ENCODE measurements at regions not wholly inside any gene's neighbourhood (a gene's known extent, or its start where the extent isn't known, plus 50 kb on each side); places are given as distances from the start of the nearest gene placed in this dataset.

- H3K27ac ChIP-seq (ENCODE audit: low read depth in 1 of 2, low read length in 2 of 2) = no peak overlapping the region
- peaks cover 0 to 7% (median 0%) of the 10 kb centered on the region in 4 donors for H3K27me3 ChIP-seq (ENCODE audit: control insufficient read depth in 4 of 4, insufficient read depth in 4 of 4, low read length in 3 of 4)
- H3K4me3 ChIP-seq (ENCODE audit: low read depth in 1 of 3, low read length in 3 of 3) = no peak overlapping the region
- H3K9ac ChIP-seq (ENCODE audit: low read depth in 1 of 2, low read length in 2 of 2) = no peak overlapping the region
- H3K4me1 ChIP-seq (ENCODE audit: control insufficient read depth in 4 of 4, insufficient read depth in 4 of 4, low read length in 3 of 4) = no peaks in the 10 kb centered on the region
- no peak for TF ChIP-seq ZBTB33 (IDR thresholded peaks at IDR 0.05)
- TF ChIP-seq, protein P1, sequence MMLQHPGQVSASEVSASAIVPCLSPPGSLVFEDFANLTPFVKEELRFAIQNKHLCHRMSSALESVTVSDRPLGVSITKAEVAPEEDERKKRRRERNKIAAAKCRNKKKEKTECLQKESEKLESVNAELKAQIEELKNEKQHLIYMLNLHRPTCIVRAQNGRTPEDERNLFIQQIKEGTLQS (IDR thresholded peaks at IDR 0.05) = no peak
- no peak for TF ChIP-seq HNF4A (conservative IDR thresholded peaks at IDR 0.05)
- TF ChIP-seq SP1 (IDR thresholded peaks at IDR 0.05) = no peak
- TF ChIP-seq REST (IDR thresholded peaks at IDR 0.05) = no peak
- H3K36me3 ChIP-seq (ENCODE audit: control insufficient read depth in 4 of 4, insufficient read depth in 3 of 4, low read depth in 1 of 4, low read length in 3 of 4) = no peaks in the 10 kb centered on the region
- H3K9me3 ChIP-seq (ENCODE audit: control insufficient read depth in 4 of 4, low read length in 3 of 4) = no peaks in the 10 kb centered on the region
- DNase-seq (ENCODE audit: low spot score) = no peak
- WGBS = 82% methylated on average over 2 of the region's 2 CpGs
Measured at GRCh38 chr1:38778051-38778450, 81.5 kb downstream of the RRAGC start.

DNA sequence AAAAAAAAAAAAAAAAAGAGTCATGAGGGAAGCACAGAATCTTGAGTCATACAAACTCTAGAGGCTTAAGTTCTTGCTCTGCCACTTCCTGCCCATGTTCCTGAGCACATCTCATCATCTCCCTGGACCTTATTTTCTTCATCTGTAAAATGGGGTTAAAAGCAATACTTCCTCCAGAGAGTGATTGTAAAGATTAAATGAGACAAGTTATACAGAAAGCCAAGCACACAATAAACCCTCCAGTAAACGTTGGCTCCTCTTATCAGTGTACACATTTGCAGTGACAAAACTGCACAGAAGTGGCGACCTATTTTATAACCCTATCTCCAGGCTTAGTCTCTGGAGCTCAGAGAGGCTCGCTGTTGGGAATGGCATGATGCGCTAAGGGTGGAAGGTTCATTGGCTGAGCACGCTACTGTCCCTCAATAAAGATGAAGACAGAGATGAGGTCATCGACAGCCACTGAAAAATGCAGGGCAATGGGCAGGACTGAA is 82.1 kb downstream of the RRAGC start:
- peaks cover 0 to 7% (median 0%) of the 10 kb centered on the region in 4 donors for H3K27me3 ChIP-seq (ENCODE audit: control insufficient read depth in 4 of 4, insufficient read depth in 4 of 4, low read length in 3 of 4)
- 64% methylated on average over 6 of the region's 6 CpGs for WGBS
- no peaks in the 10 kb centered on the region for H3K36me3 ChIP-seq (ENCODE audit: control insufficient read depth in 4 of 4, insufficient read depth in 3 of 4, low read depth in 1 of 4, low read length in 3 of 4)

More for the DNA sequence above, 82.1 kb downstream of the RRAGC start:
- TF ChIP-seq JUND (IDR thresholded peaks at IDR 0.05) (no peak), NR2F2 (IDR thresholded peaks at IDR 0.05) (no peak), REST (IDR thresholded peaks at IDR 0.05) (no peak), FOXA2 (IDR thresholded peaks at IDR 0.05) (no peak), EGR1 (IDR thresholded peaks at IDR 0.05; ENCODE audit: low read depth in 2 of 2) (no peak), HNF4G (IDR thresholded peaks at IDR 0.05) (no peak), HNF4A (conservative IDR thresholded peaks at IDR 0.05) (no peak), FOXA1 (IDR thresholded peaks at IDR 0.05) (no peak), CTCF (IDR thresholded peaks at IDR 0.05; ENCODE audit: low read depth, low read length, missing input control) (no peak), SP1 (IDR thresholded peaks at IDR 0.05) (no peak), YY1 (IDR thresholded peaks at IDR 0.05) (no peak), ZBTB33 (IDR thresholded peaks at IDR 0.05) (no peak), TAF1 (conservative IDR thresholded peaks at IDR 0.05) (no peak), GABPA (IDR thresholded peaks at IDR 0.05 in 1 of 2, conservative IDR thresholded peaks at IDR 0.05 in 1 of 2) (no peak)
- TF ChIP-seq, protein P1 (IDR thresholded peaks at IDR 0.05) = no peak
- TF ChIP-seq, protein P2, sequence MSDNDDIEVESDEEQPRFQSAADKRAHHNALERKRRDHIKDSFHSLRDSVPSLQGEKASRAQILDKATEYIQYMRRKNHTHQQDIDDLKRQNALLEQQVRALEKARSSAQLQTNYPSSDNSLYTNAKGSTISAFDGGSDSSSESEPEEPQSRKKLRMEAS (IDR thresholded peaks at IDR 0.05) = no peak
- no peaks in the 10 kb centered on the region for H3K4me1 ChIP-seq (ENCODE audit: control insufficient read depth in 4 of 4, insufficient read depth in 4 of 4, low read length in 3 of 4)
- H3K9me3 ChIP-seq (ENCODE audit: control insufficient read depth in 4 of 4, low read length in 3 of 4) = no peaks in the 10 kb centered on the region
- DNase-seq (ENCODE audit: low spot score) = no peak
- H3K4me3 ChIP-seq (ENCODE audit: low read depth in 1 of 3, low read length in 3 of 3) = no peak overlapping the region
- no peak overlapping the region for H3K27ac ChIP-seq (ENCODE audit: low read depth in 1 of 2, low read length in 2 of 2)
- no peak overlapping the region for H3K9ac ChIP-seq (ENCODE audit: low read depth in 1 of 2, low read length in 2 of 2)

Measured in liver (tissue), 8 donors.